Muscle layer of duodenum (tissue), 2 donors: ENCODE measurements at regions not wholly inside any gene's neighbourhood (a gene's known extent, or its start where the extent isn't known, plus 50 kb on each side); places are given as distances from the start of the nearest gene placed in this dataset.

ENCODE experiments used
- H3K27ac ChIP-seq: one replicate; pipeline ENCODE4 v1.7.0; 2013; ENCODE audit warnings: mild to moderate bottlenecking, low read length
- H3K27me3 ChIP-seq: one replicate; pipeline ENCODE4 v1.7.0; 2013; ENCODE audit warnings: low read depth, mild to moderate bottlenecking, control low read depth, low read length
- H3K36me3 ChIP-seq, 2 donors: one replicate each; pipeline ENCODE4 v1.7.0; 2013; ENCODE audit warnings: low read length in 2 of 2, control low read depth in 1 of 2, mild to moderate bottlenecking in 1 of 2; ENCODE audit not compliant: insufficient read depth in 2 of 2, control insufficient read depth in 1 of 2
- H3K4me1 ChIP-seq, 2 donors: one replicate each; pipeline ENCODE4 v1.7.0; 2013; ENCODE audit warnings: low read length in 2 of 2, mild to moderate bottlenecking in 2 of 2, control low read depth in 1 of 2, moderate library complexity in 1 of 2; ENCODE audit not compliant: insufficient read depth in 2 of 2, control insufficient read depth in 1 of 2
- H3K4me3 ChIP-seq, 2 donors: one replicate each; pipeline ENCODE4 v1.7.0; 2013; ENCODE audit warnings: low read length in 2 of 2, low read depth in 1 of 2, mild to moderate bottlenecking in 1 of 2
- H3K9me3 ChIP-seq, 2 donors: one replicate each; pipeline ENCODE4 v1.7.0; 2013; ENCODE audit warnings: low read length in 2 of 2, control low read depth in 1 of 2, mild to moderate bottlenecking in 1 of 2; ENCODE audit not compliant: control insufficient read depth in 1 of 2
- donor health status: healthy.

DNA sequence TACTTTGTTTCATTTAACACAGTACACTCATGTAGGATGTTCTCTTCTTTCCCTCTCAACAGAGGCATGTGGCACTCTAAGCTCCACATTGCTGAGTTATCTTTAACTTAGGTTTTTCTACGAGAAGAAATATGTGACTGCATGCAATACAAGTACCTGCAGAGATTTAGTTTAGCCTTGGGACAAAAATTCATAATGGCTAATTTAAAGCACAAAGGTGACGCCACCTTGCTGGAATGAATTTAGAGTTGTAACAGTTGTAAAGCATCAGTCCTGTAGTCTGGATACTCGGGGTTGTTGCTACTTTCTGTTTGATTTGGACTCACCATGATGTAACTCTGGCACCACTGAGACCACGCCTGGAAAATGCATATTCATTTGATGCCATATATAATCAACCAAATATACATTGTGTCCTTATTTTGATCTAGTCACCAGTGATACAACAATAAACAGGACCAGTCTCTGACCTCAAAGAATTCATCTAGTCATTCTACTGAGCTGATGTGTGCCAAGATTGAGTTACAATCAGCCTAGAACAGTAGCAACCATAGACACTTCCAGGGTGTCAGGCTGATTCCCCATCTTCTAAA is 451.0 kb upstream of the ZFP42 start:
- H3K27ac ChIP-seq, result no peak overlapping the region
- no peaks in the 10 kb centered on the region for H3K9me3 ChIP-seq
- no peaks in the 10 kb centered on the region for H3K4me1 ChIP-seq
- no peaks in the 10 kb centered on the region for H3K27me3 ChIP-seq
- no peaks in the 10 kb centered on the region for H3K36me3 ChIP-seq
- no peak overlapping the region for H3K4me3 ChIP-seq

DNA sequence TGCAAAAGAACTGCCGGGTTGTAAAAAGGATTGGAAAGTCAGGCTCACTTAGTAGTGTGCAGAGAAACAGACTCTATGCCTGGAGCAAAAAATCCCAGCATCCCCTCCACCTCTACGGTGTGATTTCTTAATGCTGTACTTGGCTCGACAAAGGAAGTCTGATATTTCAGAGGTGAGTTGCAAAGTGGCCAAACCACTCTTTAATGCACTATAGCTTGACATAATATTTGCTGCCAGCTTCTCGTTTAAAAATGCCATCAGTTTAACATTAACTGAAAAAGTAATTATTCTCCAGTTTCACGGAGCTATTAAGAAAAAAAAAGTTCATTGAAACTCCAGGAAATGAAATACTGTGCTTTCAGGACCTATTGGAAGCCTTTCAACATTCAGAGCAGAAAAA is 448.3 kb upstream of the ZFP42 start:
- no peaks in the 10 kb centered on the region for H3K9me3 ChIP-seq
- no peak overlapping the region for H3K27ac ChIP-seq
- no peaks in the 10 kb centered on the region for H3K4me1 ChIP-seq
- no peaks in the 10 kb centered on the region for H3K36me3 ChIP-seq
- H3K4me3 ChIP-seq, result no peak overlapping the region
- no peaks in the 10 kb centered on the region for H3K27me3 ChIP-seq

GRCh38 chr4:187550256-187550950 is 445.2 kb upstream of the ZFP42 start:
- H3K9me3 ChIP-seq, result no peaks in the 10 kb centered on the region
- no peak overlapping the region for H3K27ac ChIP-seq
- H3K36me3 ChIP-seq, result no peaks in the 10 kb centered on the region
- no peaks in the 10 kb centered on the region for H3K27me3 ChIP-seq
- no peaks in the 10 kb centered on the region for H3K4me1 ChIP-seq
- no peak overlapping the region for H3K4me3 ChIP-seq

GRCh38 chr4:187552781-187553180 is 442.8 kb upstream of the ZFP42 start:
- Histone ChIP-seq H3K27me3 (no peaks in the 10 kb centered on the region), H3K4me3 (no peak overlapping the region), H3K9me3 (peaks cover 0 to 9% of the 10 kb centered on the region in 2 donors), H3K4me1 (no peaks in the 10 kb centered on the region), H3K36me3 (no peaks in the 10 kb centered on the region), H3K27ac (no peak overlapping the region)

DNA sequence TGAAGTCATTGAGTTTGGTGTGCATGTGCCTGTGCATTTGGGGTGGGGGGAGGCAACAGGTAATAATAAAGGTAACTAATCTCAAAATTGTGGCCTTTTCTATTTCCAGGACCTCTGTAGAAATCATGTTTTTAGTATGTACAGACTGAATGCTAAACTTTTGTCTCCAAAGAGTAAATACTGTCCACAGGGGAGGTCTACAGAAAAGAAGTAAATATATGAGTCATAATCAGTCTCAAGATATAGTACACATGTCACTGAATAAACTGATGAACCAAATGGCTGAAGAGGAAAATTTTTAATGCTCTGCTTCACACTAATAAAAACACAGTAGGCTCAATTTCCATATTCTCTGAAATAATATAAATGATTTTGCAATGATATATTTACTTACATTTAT is 440.4 kb upstream of the ZFP42 start:
- H3K36me3 ChIP-seq, result no peaks in the 10 kb centered on the region
- no peaks in the 10 kb centered on the region for H3K27me3 ChIP-seq
- H3K4me1 ChIP-seq, result no peaks in the 10 kb centered on the region
- H3K4me3 ChIP-seq, result no peak overlapping the region
- no peak overlapping the region for H3K27ac ChIP-seq
- peaks cover 0 to 9% of the 10 kb centered on the region in 2 donors for H3K9me3 ChIP-seq

- Histone ChIP-seq H3K27me3 (no peaks in the 10 kb centered on the region), H3K36me3 (no peaks in the 10 kb centered on the region), H3K27ac (no peak overlapping the region), H3K9me3 (peaks cover 0 to 9% of the 10 kb centered on the region in 2 donors), H3K4me1 (no peaks in the 10 kb centered on the region), H3K4me3 (no peak overlapping the region)
Observed at GRCh38 chr4:187558391-187558790, 437.2 kb upstream of the ZFP42 start.

GRCh38 chr4:187562345-187562744 is 433.2 kb upstream of the ZFP42 start:
- Histone ChIP-seq H3K36me3 (no peaks in the 10 kb centered on the region), H3K27me3 (no peaks in the 10 kb centered on the region), H3K9me3 (peaks cover 0 to 3% of the 10 kb centered on the region in 2 donors), H3K27ac (no peak overlapping the region), H3K4me1 (no peaks in the 10 kb centered on the region), H3K4me3 (no peak overlapping the region)

DNA sequence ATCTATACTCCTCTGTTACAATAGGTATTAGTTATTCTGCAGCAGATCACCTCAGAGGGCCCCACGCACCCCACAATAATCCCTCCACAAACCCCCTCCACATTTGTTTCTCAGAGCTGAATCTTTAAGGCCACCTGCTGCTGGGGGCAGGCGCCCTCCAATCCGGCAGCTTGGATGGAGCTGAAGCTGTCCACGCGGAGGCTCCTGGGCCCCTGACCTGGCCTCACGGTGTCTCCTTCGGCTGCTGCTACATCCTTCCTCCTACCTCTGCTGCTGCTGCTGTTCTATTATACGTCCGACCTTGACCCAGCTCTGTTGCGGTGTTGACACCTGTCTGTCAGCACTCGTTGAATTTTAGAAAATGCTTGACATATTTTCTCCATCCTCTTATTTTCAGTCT is 430.2 kb upstream of the ZFP42 start:
- no peak overlapping the region for H3K4me3 ChIP-seq
- no peaks in the 10 kb centered on the region for H3K36me3 ChIP-seq
- H3K4me1 ChIP-seq, result no peaks in the 10 kb centered on the region
- H3K27me3 ChIP-seq, result no peaks in the 10 kb centered on the region
- no peak overlapping the region for H3K27ac ChIP-seq
- H3K9me3 ChIP-seq, result no peaks in the 10 kb centered on the region

- Histone ChIP-seq H3K9me3 (no peaks in the 10 kb centered on the region), H3K4me3 (no peak overlapping the region), H3K36me3 (no peaks in the 10 kb centered on the region), H3K27me3 (no peaks in the 10 kb centered on the region), H3K27ac (no peak overlapping the region), H3K4me1 (no peaks in the 10 kb centered on the region)
Observed at GRCh38 chr4:187569871-187570270, 425.7 kb upstream of the ZFP42 start.

DNA sequence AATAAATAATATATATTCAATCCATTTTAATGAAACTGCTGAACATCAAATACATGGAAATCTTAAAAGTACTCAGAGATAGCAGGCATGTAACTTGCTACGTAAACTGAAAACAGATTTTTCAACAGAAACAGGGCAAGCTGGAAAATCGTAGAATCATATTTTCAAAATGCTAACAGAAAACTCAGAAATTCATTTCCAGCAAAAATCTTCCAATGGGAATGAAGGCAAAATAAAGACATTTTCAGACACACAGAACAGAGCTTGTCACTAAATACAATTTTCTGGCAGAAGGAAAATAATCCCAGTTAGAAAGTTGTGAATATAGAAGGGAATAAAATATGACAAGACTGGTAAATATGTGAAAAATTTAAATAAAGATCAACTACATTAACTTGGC is 419.9 kb upstream of the ZFP42 start:
- no peaks in the 10 kb centered on the region for H3K9me3 ChIP-seq
- H3K27me3 ChIP-seq, result no peaks in the 10 kb centered on the region
- no peaks in the 10 kb centered on the region for H3K36me3 ChIP-seq
- H3K27ac ChIP-seq, result no peak overlapping the region
- no peaks in the 10 kb centered on the region for H3K4me1 ChIP-seq
- no peak overlapping the region for H3K4me3 ChIP-seq

DNA sequence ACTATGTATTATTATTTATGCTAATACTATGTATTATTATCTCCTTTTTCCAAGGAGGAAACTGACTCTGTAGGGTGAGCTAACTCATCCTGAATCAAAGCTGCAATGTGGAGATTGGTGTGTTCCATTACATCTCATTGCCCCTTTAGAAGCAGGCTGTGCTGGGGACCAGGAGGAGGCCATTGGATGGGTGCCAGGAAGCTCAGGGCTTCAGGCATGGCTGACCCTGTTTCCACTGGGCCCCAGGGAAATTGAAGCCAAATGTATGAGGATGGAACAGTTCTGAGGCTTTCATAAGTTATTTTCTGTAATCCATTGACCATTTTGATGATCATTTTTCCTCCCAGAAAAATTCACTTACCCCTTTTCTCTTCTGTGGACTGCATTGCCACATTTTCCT is 418.8 kb upstream of the ZFP42 start:
- no peaks in the 10 kb centered on the region for H3K4me1 ChIP-seq
- no peaks in the 10 kb centered on the region for H3K27me3 ChIP-seq
- H3K36me3 ChIP-seq, result no peaks in the 10 kb centered on the region
- no peaks in the 10 kb centered on the region for H3K9me3 ChIP-seq
- no peak overlapping the region for H3K4me3 ChIP-seq
- no peak overlapping the region for H3K27ac ChIP-seq

DNA sequence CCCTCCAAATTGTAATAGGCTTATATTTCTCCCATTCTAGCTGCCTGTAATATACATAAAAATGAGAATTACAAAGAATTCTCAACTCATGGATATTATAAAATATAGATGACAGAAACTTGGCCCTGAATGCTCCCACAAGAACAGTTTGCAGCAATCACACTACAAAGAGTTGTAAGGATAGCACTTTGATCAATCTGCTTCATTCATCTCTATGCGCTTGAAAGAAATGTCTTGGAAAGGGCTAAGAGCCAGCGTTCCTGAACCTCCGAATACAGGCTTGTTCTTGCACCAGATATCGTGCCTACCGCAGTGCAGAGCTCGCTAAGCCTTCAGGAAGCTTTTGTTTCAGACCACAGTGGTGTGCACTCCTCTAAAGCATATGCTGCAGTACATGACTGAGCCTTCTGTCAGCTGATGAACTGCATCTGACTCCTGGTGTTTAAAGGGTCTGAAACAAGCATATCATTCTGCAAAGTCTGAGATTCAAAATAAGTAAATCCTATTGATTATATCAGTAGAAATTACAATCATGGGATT is 417.6 kb upstream of the ZFP42 start:
- no peak overlapping the region for H3K27ac ChIP-seq
- no peaks in the 10 kb centered on the region for H3K27me3 ChIP-seq
- H3K36me3 ChIP-seq, result no peaks in the 10 kb centered on the region
- H3K4me1 ChIP-seq, result no peaks in the 10 kb centered on the region
- no peaks in the 10 kb centered on the region for H3K9me3 ChIP-seq
- H3K4me3 ChIP-seq, result no peak overlapping the region
